Memory B cell (primary cell): ENCODE measurements at regions not wholly inside any gene's neighbourhood (a gene's known extent, or its start where the extent isn't known, plus 50 kb on each side); places are given as distances from the start of the nearest gene placed in this dataset.
A peak's percentile ranks its signal among the peaks of the same experiment; 100 is the strongest.
"Not testable (repeated sequence)": the region's sequence is repeated elsewhere in the genome, so short reads cannot be mapped to it uniquely, and the experiment has no call there.

Experiments used
- ATAC-seq: fragments of 150-1000 bp; cut with Tn5 transposase; 2 replicates; pipeline ENCODE4 v1.10.0; 2021; ENCODE audit warnings: low read depth, mild to moderate bottlenecking, moderate library complexity
- DNase-seq, 2 donors: peaks; one replicate each; pipeline ENCODE4 v3.0.0; 2022; ENCODE audit warnings: low spot score in 2 of 2
- H3K27ac Mint-ChIP-seq: one replicate; pipeline ENCODE4 v1.8.0; 2022; ENCODE audit warnings: mild to moderate bottlenecking, moderate library complexity, mixed read lengths
- H3K27me3 Mint-ChIP-seq: one replicate; pipeline ENCODE4 v1.8.0; 2022; ENCODE audit warnings: mixed read lengths
- H3K36me3 Mint-ChIP-seq: one replicate; pipeline ENCODE4 v1.8.0; 2022; ENCODE audit warnings: mild to moderate bottlenecking, mixed read lengths
- H3K4me1 Mint-ChIP-seq: one replicate; pipeline ENCODE4 v1.8.0; 2022; ENCODE audit warnings: mixed read lengths
- H3K4me3 Mint-ChIP-seq: one replicate; pipeline ENCODE4 v1.8.0; 2022; ENCODE audit warnings: mild to moderate bottlenecking, moderate library complexity, mixed read lengths
- H3K9me3 Mint-ChIP-seq: one replicate; pipeline ENCODE4 v1.8.0; 2022; ENCODE audit warnings: mixed read lengths

GRCh38 chr12:47403681-47404080, 302.1 kb downstream of the RPAP3 start:
- Mint-ChIP-seq H3K36me3 (peaks cover 5% of the 10 kb centered on the region), H3K4me3 (no peak overlapping the region), H3K9me3 (peaks cover 3% of the 10 kb centered on the region), H3K27me3 (no peaks in the 10 kb centered on the region), H3K27ac (peak overlapping the region; percentile 2), H3K4me1 (peaks cover 13% of the 10 kb centered on the region)
- DNase-seq (no peak), ATAC-seq (no peak)

GRCh38 chr12:47401196-47401595, 304.6 kb downstream of the RPAP3 start:
- peak; percentile 67 for ATAC-seq

GRCh38 chr12:47400266-47400665, 305.6 kb downstream of the RPAP3 start:
- H3K4me3 Mint-ChIP-seq: no peak overlapping the region
- H3K27ac Mint-ChIP-seq: peak overlapping the region; percentile 74
- peaks cover 10% of the 10 kb centered on the region for H3K36me3 Mint-ChIP-seq
- DNase-seq (no peak), ATAC-seq (no peak)
- peaks cover 4% of the 10 kb centered on the region for H3K9me3 Mint-ChIP-seq
- H3K27me3 Mint-ChIP-seq: no peaks in the 10 kb centered on the region
- peaks cover 25% of the 10 kb centered on the region for H3K4me1 Mint-ChIP-seq

More at GRCh38 chr12:47401196-47401595, 304.6 kb downstream of the RPAP3 start:
- Mint-ChIP-seq H3K27ac (peak overlapping the region; percentile 62), H3K4me1 (peaks cover 24% of the 10 kb centered on the region), H3K36me3 (peaks cover 13% of the 10 kb centered on the region)
- not testable (repeated sequence) for H3K4me3 Mint-ChIP-seq, H3K27me3 Mint-ChIP-seq, H3K9me3 Mint-ChIP-seq
- peak in 1 of 2 donors; percentile 62 for DNase-seq

GRCh38 chr12:47397664-47398281, 308.1 kb downstream of the RPAP3 start:
- Mint-ChIP-seq H3K36me3 (peaks cover 10% of the 10 kb centered on the region), H3K9me3 (peaks cover 4% of the 10 kb centered on the region), H3K27me3 (no peaks in the 10 kb centered on the region), H3K4me3 (peak overlapping the region; percentile 73), H3K27ac (peak overlapping the region; percentile 96), H3K4me1 (peaks cover 44% of the 10 kb centered on the region)
- ATAC-seq: peak; percentile 64
- peak in 1 of 2 donors; percentile 49 for DNase-seq

GRCh38 chr12:47396902-47397663, 308.7 kb downstream of the RPAP3 start:
- Mint-ChIP-seq H3K36me3 (peaks cover 10% of the 10 kb centered on the region), H3K4me3 (peak overlapping the region; percentile 73), H3K9me3 (peaks cover 3% of the 10 kb centered on the region), H3K27ac (peak overlapping the region; percentile 96), H3K27me3 (no peaks in the 10 kb centered on the region), H3K4me1 (peaks cover 43% of the 10 kb centered on the region)
- ATAC-seq (peak; percentile 80), DNase-seq (peak; percentile 44 to 59)

GRCh38 chr12:47394070-47394469, 311.8 kb downstream of the RPAP3 start:
- no peak for DNase-seq
- Mint-ChIP-seq H3K4me3 (peak overlapping the region; percentile 54), H3K27ac (peak overlapping the region; percentile 86), H3K27me3 (no peaks in the 10 kb centered on the region), H3K4me1 (peaks cover 54% of the 10 kb centered on the region), H3K36me3 (peaks cover 10% of the 10 kb centered on the region), H3K9me3 (peaks cover 3% of the 10 kb centered on the region)
- ATAC-seq: no peak

GRCh38 chr12:47393403-47393790, 312.4 kb downstream of the RPAP3 start:
- Mint-ChIP-seq H3K4me1 (peaks cover 54% of the 10 kb centered on the region), H3K9me3 (peaks cover 3% of the 10 kb centered on the region), H3K4me3 (no peak overlapping the region), H3K27ac (peak overlapping the region; percentile 86), H3K27me3 (no peaks in the 10 kb centered on the region), H3K36me3 (peaks cover 10% of the 10 kb centered on the region)
- ATAC-seq (no peak), DNase-seq (no peak)

- ATAC-seq (peak; percentile 83), DNase-seq (peak in 1 of 2 donors; percentile 14)
- Mint-ChIP-seq H3K4me3 (no peak overlapping the region), H3K27me3 (no peaks in the 10 kb centered on the region), H3K9me3 (peaks cover 2% of the 10 kb centered on the region), H3K27ac (peak overlapping the region; percentile 93), H3K4me1 (peaks cover 41% of the 10 kb centered on the region), H3K36me3 (peaks cover 5% of the 10 kb centered on the region)
These were observed 311.8 kb upstream of the AMIGO2 start for GRCh38 chr12:47391566-47391965.

- H3K4me1 Mint-ChIP-seq: peaks cover 30% of the 10 kb centered on the region
- no peaks in the 10 kb centered on the region for H3K9me3 Mint-ChIP-seq
- DNase-seq (no peak), ATAC-seq (no peak)
- H3K4me3 Mint-ChIP-seq: no peak overlapping the region
- no peak overlapping the region for H3K27ac Mint-ChIP-seq
- no peaks in the 10 kb centered on the region for H3K27me3 Mint-ChIP-seq
- peaks cover 2% of the 10 kb centered on the region for H3K36me3 Mint-ChIP-seq
These were observed 309.0 kb upstream of the AMIGO2 start for GRCh38 chr12:47388712-47389111.

GRCh38 chr12:47387994-47388393, 308.2 kb upstream of the AMIGO2 start:
- peaks cover 2% of the 10 kb centered on the region for H3K36me3 Mint-ChIP-seq
- H3K27ac Mint-ChIP-seq: peak overlapping the region; percentile 29
- no peaks in the 10 kb centered on the region for H3K27me3 Mint-ChIP-seq
- no peaks in the 10 kb centered on the region for H3K9me3 Mint-ChIP-seq
- ATAC-seq (no peak), DNase-seq (no peak)
- no peak overlapping the region for H3K4me3 Mint-ChIP-seq
- H3K4me1 Mint-ChIP-seq: peaks cover 30% of the 10 kb centered on the region

GRCh38 chr12:47385653-47386052, 305.9 kb upstream of the AMIGO2 start:
- H3K27ac Mint-ChIP-seq: no peak overlapping the region
- no peaks in the 10 kb centered on the region for H3K36me3 Mint-ChIP-seq
- DNase-seq (no peak), ATAC-seq (no peak)
- peaks cover 25% of the 10 kb centered on the region for H3K4me1 Mint-ChIP-seq
- H3K27me3 Mint-ChIP-seq: no peaks in the 10 kb centered on the region
- no peak overlapping the region for H3K4me3 Mint-ChIP-seq
- H3K9me3 Mint-ChIP-seq: peaks cover 2% of the 10 kb centered on the region

- no peak for ATAC-seq
- peaks cover 2% of the 10 kb centered on the region for H3K9me3 Mint-ChIP-seq
- H3K36me3 Mint-ChIP-seq: no peaks in the 10 kb centered on the region
- no peaks in the 10 kb centered on the region for H3K27me3 Mint-ChIP-seq
- H3K4me3 Mint-ChIP-seq: no peak overlapping the region
- peaks cover 30% of the 10 kb centered on the region for H3K4me1 Mint-ChIP-seq
- no peak for DNase-seq
- H3K27ac Mint-ChIP-seq: peak overlapping the region; percentile 43
These were observed 304.2 kb upstream of the AMIGO2 start for GRCh38 chr12:47383942-47384341.

GRCh38 chr12:47382305-47382704, 302.5 kb upstream of the AMIGO2 start:
- DNase-seq: no peak

GRCh38 chr12:47378907-47379306, 299.1 kb upstream of the AMIGO2 start:
- peaks cover 27% of the 10 kb centered on the region for H3K4me1 Mint-ChIP-seq
- H3K9me3 Mint-ChIP-seq: peaks cover 2% of the 10 kb centered on the region
- ATAC-seq: no peak

More at GRCh38 chr12:47382305-47382704, 302.5 kb upstream of the AMIGO2 start:
- peaks cover 31% of the 10 kb centered on the region for H3K4me1 Mint-ChIP-seq
- ATAC-seq: no peak
- H3K9me3 Mint-ChIP-seq: peaks cover 2% of the 10 kb centered on the region
- peak overlapping the region; percentile 15 for H3K27ac Mint-ChIP-seq
- H3K27me3 Mint-ChIP-seq: no peaks in the 10 kb centered on the region
- no peaks in the 10 kb centered on the region for H3K36me3 Mint-ChIP-seq
- no peak overlapping the region for H3K4me3 Mint-ChIP-seq

More at GRCh38 chr12:47378907-47379306, 299.1 kb upstream of the AMIGO2 start:
- Mint-ChIP-seq H3K27ac (no peak overlapping the region), H3K27me3 (no peaks in the 10 kb centered on the region), H3K4me3 (no peak overlapping the region), H3K36me3 (no peaks in the 10 kb centered on the region)
- DNase-seq: no peak
